ENCODE measurements at regions not wholly inside any gene's neighbourhood (a gene's known extent, or its start where the extent isn't known, plus 50 kb on each side); places are given as distances from the start of the nearest gene placed in this dataset.

- no peaks in the 10 kb centered on the region for H3K9me3 ChIP-seq (ENCODE audit: control insufficient read depth, insufficient read depth, low read length)
- H3K36me3 ChIP-seq (ENCODE audit: control insufficient read depth, insufficient read depth, low read length): no peaks in the 10 kb centered on the region
- H3K27ac Mint-ChIP-seq: no peak overlapping the region
- peaks cover 0 to 2% of the 10 kb centered on the region in 2 donors for H3K9me3 Mint-ChIP-seq
- DNase-seq (no peak), ATAC-seq (no peak)
- no peak overlapping the region for H3K4me3 Mint-ChIP-seq
- H3K36me3 Mint-ChIP-seq: no peaks in the 10 kb centered on the region
- H3K4me1 Mint-ChIP-seq: no peaks in the 10 kb centered on the region
- TF ChIP-seq CTCF (IDR thresholded peaks at IDR 0.05): no peak
- H3K27me3 Mint-ChIP-seq (ENCODE audit: low read depth in 2 of 2): peaks cover 14 to 43% of the 10 kb centered on the region in 2 donors
- no peak overlapping the region for H3K4me3 ChIP-seq (ENCODE audit: low read length)
- H3K4me1 ChIP-seq (ENCODE audit: control insufficient read depth, insufficient read depth, low read length): no peaks in the 10 kb centered on the region
- H3K27ac ChIP-seq (ENCODE audit: low read length): no peak overlapping the region
- intact Hi-C loops (cut with micrococcal nuclease): no loop called here
- H3K27me3 ChIP-seq (ENCODE audit: control insufficient read depth, insufficient read depth, low read length): peaks cover 2% of the 10 kb centered on the region
These were observed 300.1 kb downstream of the UTP18 start for GRCh38 chr17:51560398-51560797.

- ATAC-seq: no peak
- H3K27me3 ChIP-seq (ENCODE audit: control insufficient read depth, insufficient read depth, low read length): peaks cover 6% of the 10 kb centered on the region
- Mint-ChIP-seq H3K4me1 (no peaks in the 10 kb centered on the region), H3K4me3 (no peak overlapping the region), H3K27me3 (ENCODE audit: low read depth in 2 of 2) (peaks cover 17 to 47% of the 10 kb centered on the region in 2 donors), H3K27ac (no peak overlapping the region), H3K36me3 (no peaks in the 10 kb centered on the region), H3K9me3 (peaks cover 0 to 4% of the 10 kb centered on the region in 2 donors)
- H3K9me3 ChIP-seq (ENCODE audit: control insufficient read depth, insufficient read depth, low read length): no peaks in the 10 kb centered on the region
- DNase-seq: no peak
- no peak overlapping the region for H3K4me3 ChIP-seq (ENCODE audit: low read length)
- 73% methylated on average over 3 of the region's 3 CpGs for WGBS (ENCODE audit: insufficient coverage)
- no peaks in the 10 kb centered on the region for H3K36me3 ChIP-seq (ENCODE audit: control insufficient read depth, insufficient read depth, low read length)
- intact Hi-C loops (cut with micrococcal nuclease): no loop called here
- no peak for TF ChIP-seq CTCF (IDR thresholded peaks at IDR 0.05)
- H3K4me1 ChIP-seq (ENCODE audit: control insufficient read depth, insufficient read depth, low read length): no peaks in the 10 kb centered on the region
- H3K27ac ChIP-seq (ENCODE audit: low read length): no peak overlapping the region
These were observed 303.6 kb downstream of the UTP18 start for GRCh38 chr17:51563961-51564360.

GRCh38 chr17:51572115-51572514, 311.8 kb downstream of the UTP18 start:
- H3K27ac ChIP-seq (ENCODE audit: low read length): no peak overlapping the region
- intact Hi-C loops (cut with micrococcal nuclease): no loop called here
- H3K9me3 ChIP-seq (ENCODE audit: control insufficient read depth, insufficient read depth, low read length): no peaks in the 10 kb centered on the region
- no peaks in the 10 kb centered on the region for H3K36me3 Mint-ChIP-seq
- H3K4me1 Mint-ChIP-seq: no peaks in the 10 kb centered on the region
- DNase-seq (no peak), ATAC-seq (no peak)
- no peaks in the 10 kb centered on the region for H3K36me3 ChIP-seq (ENCODE audit: control insufficient read depth, insufficient read depth, low read length)
- H3K4me1 ChIP-seq (ENCODE audit: control insufficient read depth, insufficient read depth, low read length): no peaks in the 10 kb centered on the region
- no peak overlapping the region for H3K27ac Mint-ChIP-seq
- H3K4me3 Mint-ChIP-seq: no peak overlapping the region
- no peak for TF ChIP-seq CTCF (IDR thresholded peaks at IDR 0.05)
- no peak overlapping the region for H3K4me3 ChIP-seq (ENCODE audit: low read length)
- peaks cover 1 to 3% of the 10 kb centered on the region in 2 donors for H3K27me3 Mint-ChIP-seq (ENCODE audit: low read depth in 2 of 2)
- no peaks in the 10 kb centered on the region for H3K27me3 ChIP-seq (ENCODE audit: control insufficient read depth, insufficient read depth, low read length)
- peaks cover 3 to 4% of the 10 kb centered on the region in 2 donors for H3K9me3 Mint-ChIP-seq

All from natural killer cell (primary cell).